SK-N-SH (cell line): ENCODE measurements at regions not wholly inside any gene's neighbourhood (a gene's known extent, or its start where the extent isn't known, plus 50 kb on each side); places are given as distances from the start of the nearest gene placed in this dataset.

Experiments used
- TF ChIP-seq, protein P1 (sequence below): IDR thresholded peaks from 2 replicates; pipeline ENCODE4 v1.4.0; 2012; ENCODE audit warnings: low read depth, borderline replicate concordance
- TF ChIP-seq, protein P2 (sequence below): IDR thresholded peaks from 2 replicates; pipeline ENCODE4 v1.4.0; 2012; ENCODE audit warnings: low read depth, borderline replicate concordance

DNA sequence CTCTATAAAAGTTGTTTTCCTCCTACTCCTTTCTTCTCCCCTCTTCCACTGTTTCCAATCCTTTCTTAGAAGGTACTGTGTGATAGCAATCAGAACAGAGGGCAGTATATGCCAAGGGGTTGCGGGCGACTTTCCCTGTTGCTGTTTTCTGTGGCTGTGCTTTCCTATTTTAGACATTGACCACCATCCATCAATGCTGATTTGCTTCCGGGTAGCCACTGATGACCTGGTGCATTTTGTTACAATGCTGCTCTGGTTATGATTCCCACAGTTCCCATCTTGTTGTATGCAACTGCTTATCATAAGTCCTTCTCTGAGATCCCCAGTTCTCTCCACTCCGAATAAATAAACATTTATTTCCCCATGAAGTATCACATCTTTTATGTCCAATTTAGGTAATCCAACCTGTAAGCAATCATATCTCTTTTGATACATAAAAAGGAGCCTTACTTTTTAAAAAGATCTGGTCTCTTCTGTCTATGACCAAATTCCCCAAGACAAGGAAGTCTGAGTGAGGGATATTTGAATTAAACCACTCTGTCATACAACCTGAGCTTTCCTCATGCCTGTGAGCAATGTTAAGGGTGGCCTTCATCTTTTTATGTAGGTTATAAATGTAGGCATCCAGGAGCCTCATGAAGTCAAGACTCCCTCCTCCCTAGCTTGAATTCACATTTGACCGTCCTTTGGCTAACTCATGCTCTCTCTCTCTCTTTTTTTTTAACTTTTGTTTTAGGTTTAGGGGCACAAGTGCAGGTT, 52.5 kb upstream of the CD55 start (continued):
- TF ChIP-seq, protein P1, sequence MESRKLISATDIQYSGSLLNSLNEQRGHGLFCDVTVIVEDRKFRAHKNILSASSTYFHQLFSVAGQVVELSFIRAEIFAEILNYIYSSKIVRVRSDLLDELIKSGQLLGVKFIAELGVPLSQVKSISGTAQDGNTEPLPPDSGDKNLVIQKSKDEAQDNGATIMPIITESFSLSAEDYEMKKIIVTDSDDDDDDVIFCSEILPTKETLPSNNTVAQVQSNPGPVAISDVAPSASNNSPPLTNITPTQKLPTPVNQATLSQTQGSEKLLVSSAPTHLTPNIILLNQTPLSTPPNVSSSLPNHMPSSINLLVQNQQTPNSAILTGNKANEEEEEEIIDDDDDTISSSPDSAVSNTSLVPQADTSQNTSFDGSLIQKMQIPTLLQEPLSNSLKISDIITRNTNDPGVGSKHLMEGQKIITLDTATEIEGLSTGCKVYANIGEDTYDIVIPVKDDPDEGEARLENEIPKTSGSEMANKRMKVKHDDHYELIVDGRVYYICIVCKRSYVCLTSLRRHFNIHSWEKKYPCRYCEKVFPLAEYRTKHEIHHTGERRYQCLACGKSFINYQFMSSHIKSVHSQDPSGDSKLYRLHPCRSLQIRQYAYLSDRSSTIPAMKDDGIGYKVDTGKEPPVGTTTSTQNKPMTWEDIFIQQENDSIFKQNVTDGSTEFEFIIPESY = no peak
- TF ChIP-seq, protein P2, sequence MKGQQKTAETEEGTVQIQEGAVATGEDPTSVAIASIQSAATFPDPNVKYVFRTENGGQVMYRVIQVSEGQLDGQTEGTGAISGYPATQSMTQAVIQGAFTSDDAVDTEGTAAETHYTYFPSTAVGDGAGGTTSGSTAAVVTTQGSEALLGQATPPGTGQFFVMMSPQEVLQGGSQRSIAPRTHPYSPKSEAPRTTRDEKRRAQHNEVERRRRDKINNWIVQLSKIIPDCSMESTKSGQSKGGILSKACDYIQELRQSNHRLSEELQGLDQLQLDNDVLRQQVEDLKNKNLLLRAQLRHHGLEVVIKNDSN = no peak
